Keratinocyte (primary cell): ENCODE measurements at regions not wholly inside any gene's neighbourhood (a gene's known extent, or its start where the extent isn't known, plus 50 kb on each side); places are given as distances from the start of the nearest gene placed in this dataset.
A peak's percentile ranks its signal among the peaks of the same experiment; 100 is the strongest.

Experiments
- DNase-seq: peaks from one replicate; pipeline ENCODE4 v3.0.0-alpha.2; 2011; ENCODE audit warnings: low read depth, missing footprints, low spot score
- FAIRE-seq: peaks from 2 replicates; lab custom pipeline; 2011; peaks lifted over from hg19 to GRCh38; lab: Jason Lieb, UNC
- H2AFZ ChIP-seq: 2 replicates; pipeline ENCODE4 v1.6.0; 2012; ENCODE audit warnings: low read length, control low read depth, inconsistent platforms; ENCODE audit not compliant: control insufficient read depth
- H3K27ac ChIP-seq: 2 replicates; pipeline ENCODE4 v1.5.1; 2011; ENCODE audit warnings: low read length; ENCODE audit not compliant: control insufficient read depth, insufficient read depth
- H3K27me3 ChIP-seq: 3 replicates; pipeline ENCODE4 v1.6.0; 2011; ENCODE audit warnings: low read length; ENCODE audit not compliant: control insufficient read depth, insufficient read depth; ENCODE audit errors: extremely low read depth
- H3K36me3 ChIP-seq, 2 experiments: 2 replicates in 1 of 2; 3 replicates in 1 of 2; pipeline ENCODE4 v1.5.1; 2011; ENCODE audit warnings: low read length in 2 of 2, mild to moderate bottlenecking in 1 of 2; ENCODE audit not compliant: control insufficient read depth in 2 of 2, insufficient read depth in 2 of 2; ENCODE audit errors: extremely low read depth in 1 of 2
- H3K4me1 ChIP-seq: 3 replicates; pipeline ENCODE4 v1.5.1; 2011; ENCODE audit warnings: low read length; ENCODE audit not compliant: control insufficient read depth, insufficient read depth; ENCODE audit errors: extremely low read depth
- H3K4me2 ChIP-seq: 3 replicates; pipeline ENCODE4 v1.6.0; 2011; ENCODE audit warnings: low read depth, low read length; ENCODE audit not compliant: control insufficient read depth, insufficient read depth; ENCODE audit errors: extremely low read depth
- H3K4me3 ChIP-seq, 3 experiments: fragments of 200-600 bp in 1 of 3; sonication (generic) in 1 of 3; 2 replicates in 2 of 3; 3 replicates in 1 of 3; pipeline ENCODE4 v1.5.1; 2011 to 2016; ENCODE audit warnings: low read length in 3 of 3, mild to moderate bottlenecking in 3 of 3, control low read depth in 2 of 3, inconsistent platforms in 1 of 3, low read depth in 1 of 3, mixed read lengths in 1 of 3, mixed run types in 1 of 3, moderate library complexity in 1 of 3; ENCODE audit not compliant: control insufficient read depth in 2 of 3, insufficient read depth in 2 of 3; ENCODE audit errors: extremely low read depth in 1 of 3
- H3K79me2 ChIP-seq: 2 replicates; pipeline ENCODE4 v1.6.0; 2012; ENCODE audit warnings: low read length; ENCODE audit not compliant: control insufficient read depth, insufficient read depth
- H3K9ac ChIP-seq: 3 replicates; pipeline ENCODE4 v1.6.0; 2011; ENCODE audit warnings: low read length; ENCODE audit not compliant: control insufficient read depth, insufficient read depth; ENCODE audit errors: extremely low read depth
- H3K9me1 ChIP-seq: 3 replicates; pipeline ENCODE4 v1.6.0; 2011; ENCODE audit warnings: low read length; ENCODE audit not compliant: control insufficient read depth, insufficient read depth; ENCODE audit errors: extremely low read depth
- H3K9me3 ChIP-seq: 2 replicates; pipeline ENCODE4 v1.5.1; 2012; ENCODE audit warnings: low read depth, low read length; ENCODE audit not compliant: control insufficient read depth
- H4K20me1 ChIP-seq: 3 replicates; pipeline ENCODE4 v1.6.0; 2011; ENCODE audit warnings: low read length; ENCODE audit not compliant: control insufficient read depth, insufficient read depth; ENCODE audit errors: extremely low read depth
- EZH2 ChIP-seq: IDR thresholded peaks from one replicate; pipeline ENCODE4 v1.6.1; 2012; ENCODE audit warnings: inconsistent platforms, mild to moderate bottlenecking, low read length, moderate library complexity
- dilution Hi-C: fragments of 300-500 bp; cut with MboI; formaldehyde crosslinking; loops from one replicate; pipeline ENCODE4 v1.7.0; 2020; ENCODE audit warnings: low sequenced_read_pairs; ENCODE audit not compliant: extremely low pct_ligation_motif_present
- TF ChIP-seq, protein P1 (sequence below), 3 experiments: IDR thresholded peaks in 1 of 3; conservative IDR thresholded peaks in 1 of 3; optimal IDR thresholded peaks in 1 of 3; 2 replicates in 2 of 3; 3 replicates in 1 of 3; pipeline versions ENCODE3 to v1.5.1; 2011; ENCODE audit warnings: low read length in 3 of 3, mild to moderate bottlenecking in 3 of 3, moderate library complexity in 2 of 3, control low read depth in 1 of 3, inconsistent platforms in 1 of 3; ENCODE audit not compliant: insufficient read depth in 2 of 3; ENCODE audit errors: extremely low read depth in 1 of 3

DNA sequence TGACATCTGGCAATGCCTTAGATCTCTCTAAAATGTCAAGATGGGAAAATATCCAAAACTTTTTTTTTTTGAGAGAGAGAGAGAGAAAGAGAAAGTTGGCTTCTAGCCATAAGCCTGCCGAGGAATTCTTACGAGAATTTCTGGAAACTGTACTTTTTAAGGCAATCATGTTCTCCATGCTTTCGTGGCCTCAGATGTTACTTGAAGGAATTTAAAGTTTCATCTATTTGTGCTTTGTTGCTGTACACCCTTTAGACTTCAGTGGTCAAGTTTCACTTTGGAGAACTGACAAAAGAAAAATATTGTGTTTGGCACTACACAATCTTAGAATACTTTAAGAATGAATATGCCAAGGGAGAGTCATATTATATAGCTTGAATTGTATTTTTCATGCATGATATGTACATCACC, 53.9 kb downstream of the FAT4 start:
- no peaks in the 10 kb centered on the region for H3K36me3 ChIP-seq
- no peaks in the 10 kb centered on the region for H3K27me3 ChIP-seq
- no peak for TF ChIP-seq EZH2
- TF ChIP-seq, protein P1, sequence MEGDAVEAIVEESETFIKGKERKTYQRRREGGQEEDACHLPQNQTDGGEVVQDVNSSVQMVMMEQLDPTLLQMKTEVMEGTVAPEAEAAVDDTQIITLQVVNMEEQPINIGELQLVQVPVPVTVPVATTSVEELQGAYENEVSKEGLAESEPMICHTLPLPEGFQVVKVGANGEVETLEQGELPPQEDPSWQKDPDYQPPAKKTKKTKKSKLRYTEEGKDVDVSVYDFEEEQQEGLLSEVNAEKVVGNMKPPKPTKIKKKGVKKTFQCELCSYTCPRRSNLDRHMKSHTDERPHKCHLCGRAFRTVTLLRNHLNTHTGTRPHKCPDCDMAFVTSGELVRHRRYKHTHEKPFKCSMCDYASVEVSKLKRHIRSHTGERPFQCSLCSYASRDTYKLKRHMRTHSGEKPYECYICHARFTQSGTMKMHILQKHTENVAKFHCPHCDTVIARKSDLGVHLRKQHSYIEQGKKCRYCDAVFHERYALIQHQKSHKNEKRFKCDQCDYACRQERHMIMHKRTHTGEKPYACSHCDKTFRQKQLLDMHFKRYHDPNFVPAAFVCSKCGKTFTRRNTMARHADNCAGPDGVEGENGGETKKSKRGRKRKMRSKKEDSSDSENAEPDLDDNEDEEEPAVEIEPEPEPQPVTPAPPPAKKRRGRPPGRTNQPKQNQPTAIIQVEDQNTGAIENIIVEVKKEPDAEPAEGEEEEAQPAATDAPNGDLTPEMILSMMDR (optimal IDR thresholded peaks at IDR 0.05 in 1 of 3, IDR thresholded peaks at IDR 0.05 in 1 of 3, conservative IDR thresholded peaks at IDR 0.05 in 1 of 3; ENCODE audit: extremely low read depth in 1 of 3, insufficient read depth in 2 of 3, low read length in 3 of 3) = no peak
- no peaks in the 10 kb centered on the region for H3K79me2 ChIP-seq
- H2AFZ ChIP-seq = peak overlapping the region; percentile 78
- DNase-seq (no peak), FAIRE-seq (no peak)
- no peaks in the 10 kb centered on the region for H3K9me1 ChIP-seq
- dilution Hi-C loops = no loop called here
- peak overlapping the region; percentile 51 for H3K9ac ChIP-seq
- H3K4me3 ChIP-seq = peak overlapping the region in 2 of 3 experiments; percentile 68 to 69
- H3K4me2 ChIP-seq = peak overlapping the region; percentile 75
- H3K27ac ChIP-seq = peak overlapping the region; percentile 12
- no peaks in the 10 kb centered on the region for H3K9me3 ChIP-seq
- no peaks in the 10 kb centered on the region for H4K20me1 ChIP-seq
- H3K4me1 ChIP-seq = peaks cover 4% of the 10 kb centered on the region

DNA sequence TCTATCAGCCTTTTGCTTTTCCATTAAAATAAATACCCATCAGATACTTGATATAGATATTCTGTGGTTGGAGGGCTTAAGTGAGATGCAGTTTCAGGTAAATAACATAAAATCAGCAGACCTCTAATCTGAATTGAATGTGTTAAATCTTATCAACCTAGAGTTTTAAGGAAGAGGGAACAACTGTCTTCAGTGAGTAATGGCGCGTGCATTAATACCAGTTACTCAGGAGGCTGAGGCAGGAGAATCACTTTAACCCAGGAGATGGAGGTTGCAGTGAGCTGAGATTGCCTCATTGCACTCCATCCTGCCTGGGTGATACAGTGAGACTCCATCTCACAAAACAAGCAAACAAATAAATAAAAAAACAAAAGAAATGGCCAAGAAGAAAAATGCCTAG, 54.3 kb downstream of the FAT4 start:
- FAIRE-seq = no peak
- peak overlapping the region; percentile 51 for H3K9ac ChIP-seq
- H3K4me3 ChIP-seq = peak overlapping the region in 1 of 3 experiments; percentile 68
- dilution Hi-C loops = no loop called here
- no peaks in the 10 kb centered on the region for H3K36me3 ChIP-seq
- H3K27ac ChIP-seq = no peak overlapping the region
- H3K9me3 ChIP-seq = no peaks in the 10 kb centered on the region
- peak overlapping the region; percentile 78 for H2AFZ ChIP-seq
- no peaks in the 10 kb centered on the region for H4K20me1 ChIP-seq
- TF ChIP-seq EZH2 = no peak
- TF ChIP-seq, protein P1 (optimal IDR thresholded peaks at IDR 0.05 in 1 of 3, IDR thresholded peaks at IDR 0.05 in 1 of 3, conservative IDR thresholded peaks at IDR 0.05 in 1 of 3; ENCODE audit: extremely low read depth in 1 of 3, insufficient read depth in 2 of 3, low read length in 3 of 3) = no peak
- H3K79me2 ChIP-seq = no peaks in the 10 kb centered on the region
- no peaks in the 10 kb centered on the region for H3K9me1 ChIP-seq
- DNase-seq = no peak
- no peaks in the 10 kb centered on the region for H3K27me3 ChIP-seq
- H3K4me1 ChIP-seq = peaks cover 4% of the 10 kb centered on the region
- peak overlapping the region; percentile 75 for H3K4me2 ChIP-seq
